ENCODE measurements at regions not wholly inside any gene's neighbourhood (a gene's known extent, or its start where the extent isn't known, plus 50 kb on each side); places are given as distances from the start of the nearest gene placed in this dataset.

DNA sequence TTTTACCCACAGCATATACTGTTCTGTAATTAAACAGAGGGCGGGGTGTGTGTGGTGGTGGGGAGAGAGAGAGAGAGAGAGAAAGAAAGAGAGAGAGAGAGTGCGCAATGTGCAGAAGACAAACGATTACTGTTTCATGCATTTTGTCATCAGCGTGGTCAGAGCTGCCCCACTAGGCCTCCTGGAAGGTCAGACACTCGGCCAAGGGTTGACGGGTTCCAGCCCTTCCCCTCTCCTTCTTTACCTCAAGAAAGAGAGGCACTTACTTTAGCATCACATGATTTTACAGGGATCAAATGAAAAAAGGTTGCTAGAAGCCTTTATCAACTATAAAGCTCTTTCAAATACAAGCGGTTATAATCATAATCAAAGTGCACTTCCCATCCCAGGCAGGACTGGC, 269.2 kb upstream of the SORL1-AS1 start:
- peaks cover 5 to 18% (median 13%) of the 10 kb centered on the region in 11 experiments; a peak in 17 of 22 replicates for H3K27me3 ChIP-seq
- H3K4me2 ChIP-seq = no peak overlapping the region
- H3K4me1 ChIP-seq = no peaks in the 10 kb centered on the region
- H3K9ac ChIP-seq = no peak overlapping the region
- H4K20me1 ChIP-seq = no peaks in the 10 kb centered on the region
- no peak overlapping the region for H3K4me3 ChIP-seq
- no peak overlapping the region for H3K27ac ChIP-seq
- H3K36me3 ChIP-seq = no peaks in the 10 kb centered on the region
- TF ChIP-seq Cebpa-rat (IDR thresholded peaks at IDR 0.05) = no peak
- H3K9me3 ChIP-seq (replicated peaks in 1 of 11) = peaks cover 9 to 18% (median 11%) of the 10 kb centered on the region in 11 experiments; a peak in 19 of 22 replicates

- Histone ChIP-seq H3K27me3 (peaks cover 5 to 18% (median 13%) of the 10 kb centered on the region in 11 experiments; a peak in 17 of 22 replicates), H4K20me1 (no peaks in the 10 kb centered on the region), H3K4me3 (no peak overlapping the region), H3K4me1 (no peaks in the 10 kb centered on the region), H3K9me3 (replicated peaks in 1 of 11) (peaks cover 9 to 18% (median 11%) of the 10 kb centered on the region in 11 experiments; a peak in 19 of 22 replicates), H3K4me2 (no peak overlapping the region), H3K27ac (no peak overlapping the region), H3K36me3 (no peaks in the 10 kb centered on the region), H3K9ac (no peak overlapping the region)
- no peak for TF ChIP-seq Cebpa-rat (IDR thresholded peaks at IDR 0.05)
Measured at GRCh38 chr11:121721448-121721847, 268.7 kb upstream of the SORL1-AS1 start.

GRCh38 chr11:121717296-121717695, 264.5 kb upstream of the SORL1-AS1 start:
- TF ChIP-seq Cebpa-rat (IDR thresholded peaks at IDR 0.05) = no peak
- Histone ChIP-seq H3K4me1 (no peaks in the 10 kb centered on the region), H3K4me3 (no peak overlapping the region), H3K9ac (no peak overlapping the region), H3K27me3 (peaks cover 0 to 5% (median 3%) of the 10 kb centered on the region in 11 experiments; a peak in 16 of 22 replicates), H3K27ac (no peak overlapping the region), H4K20me1 (no peaks in the 10 kb centered on the region), H3K4me2 (no peak overlapping the region), H3K9me3 (replicated peaks in 1 of 11) (peaks cover 4 to 12% (median 5%) of the 10 kb centered on the region in 11 experiments; a peak in 19 of 22 replicates), H3K36me3 (no peaks in the 10 kb centered on the region)

- H3K4me3 ChIP-seq = no peak overlapping the region
- H3K4me2 ChIP-seq = no peak overlapping the region
- no peaks in the 10 kb centered on the region; a peak in 1 of 22 replicates for H3K9me3 ChIP-seq (replicated peaks in 1 of 11)
- TF ChIP-seq Cebpa-rat (IDR thresholded peaks at IDR 0.05) = no peak
- H3K27me3 ChIP-seq = no peaks in the 10 kb centered on the region
- H3K27ac ChIP-seq = no peak overlapping the region
- no peaks in the 10 kb centered on the region for H4K20me1 ChIP-seq
- no peaks in the 10 kb centered on the region for H3K36me3 ChIP-seq
- H3K4me1 ChIP-seq = no peaks in the 10 kb centered on the region
- H3K9ac ChIP-seq = no peak overlapping the region
Measured at GRCh38 chr11:121716060-121716459, 263.3 kb upstream of the SORL1-AS1 start.

- Histone ChIP-seq H3K36me3 (no peaks in the 10 kb centered on the region), H3K9me3 (replicated peaks in 1 of 11) (no peaks in the 10 kb centered on the region), H3K27ac (no peak overlapping the region), H3K4me3 (no peak overlapping the region), H3K9ac (no peak overlapping the region), H3K27me3 (no peaks in the 10 kb centered on the region), H3K4me2 (no peak overlapping the region), H4K20me1 (no peaks in the 10 kb centered on the region), H3K4me1 (no peaks in the 10 kb centered on the region)
- TF ChIP-seq Cebpa-rat (IDR thresholded peaks at IDR 0.05) = no peak
Measured at GRCh38 chr11:121715405-121715804, 262.6 kb upstream of the SORL1-AS1 start.

DNA sequence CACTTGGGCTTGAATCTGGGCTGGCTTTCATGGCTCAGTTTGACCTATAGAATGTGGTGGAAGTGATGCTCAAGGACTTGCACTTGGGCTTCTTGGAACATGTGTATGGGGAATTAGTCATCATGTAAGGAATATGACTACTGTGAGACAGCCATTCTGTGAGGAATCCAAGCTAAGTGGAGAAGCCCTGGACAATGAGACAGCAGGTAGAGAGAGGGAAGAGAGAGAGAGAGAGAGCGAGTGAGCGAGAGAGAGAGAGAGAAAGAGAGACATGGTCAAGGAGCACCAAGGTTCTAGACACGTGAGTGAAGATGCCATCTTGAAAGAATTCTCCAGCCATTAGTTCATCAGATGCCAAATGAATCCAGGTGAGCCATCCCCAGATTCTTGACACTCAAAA, 261.6 kb upstream of the SORL1-AS1 start:
- no peaks in the 10 kb centered on the region for H4K20me1 ChIP-seq
- no peak overlapping the region for H3K9ac ChIP-seq
- H3K4me3 ChIP-seq = no peak overlapping the region
- H3K27me3 ChIP-seq = no peaks in the 10 kb centered on the region
- no peak overlapping the region for H3K27ac ChIP-seq
- no peak overlapping the region for H3K4me2 ChIP-seq
- H3K9me3 ChIP-seq (replicated peaks in 1 of 11) = no peaks in the 10 kb centered on the region
- TF ChIP-seq Cebpa-rat (IDR thresholded peaks at IDR 0.05) = no peak
- H3K36me3 ChIP-seq = no peaks in the 10 kb centered on the region
- no peaks in the 10 kb centered on the region for H3K4me1 ChIP-seq

GRCh38 chr11:121711939-121712338, 259.2 kb upstream of the SORL1-AS1 start:
- Histone ChIP-seq H3K27me3 (no peaks in the 10 kb centered on the region), H3K27ac (no peak overlapping the region), H3K9me3 (replicated peaks in 1 of 11) (no peaks in the 10 kb centered on the region), H4K20me1 (no peaks in the 10 kb centered on the region), H3K4me3 (no peak overlapping the region), H3K4me1 (no peaks in the 10 kb centered on the region), H3K9ac (no peak overlapping the region), H3K4me2 (no peak overlapping the region), H3K36me3 (no peaks in the 10 kb centered on the region)
- no peak for TF ChIP-seq Cebpa-rat (IDR thresholded peaks at IDR 0.05)

- no peaks in the 10 kb centered on the region for H3K9me3 ChIP-seq (replicated peaks in 1 of 11)
- no peak for TF ChIP-seq Cebpa-rat (IDR thresholded peaks at IDR 0.05)
- no peak overlapping the region for H3K27ac ChIP-seq
- H4K20me1 ChIP-seq = no peaks in the 10 kb centered on the region
- no peaks in the 10 kb centered on the region for H3K27me3 ChIP-seq
- no peak overlapping the region for H3K4me2 ChIP-seq
- H3K9ac ChIP-seq = no peak overlapping the region
- no peak overlapping the region for H3K4me3 ChIP-seq
- no peaks in the 10 kb centered on the region for H3K36me3 ChIP-seq
- H3K4me1 ChIP-seq = no peaks in the 10 kb centered on the region
Measured at GRCh38 chr11:121711236-121711635, 258.5 kb upstream of the SORL1-AS1 start.

DNA sequence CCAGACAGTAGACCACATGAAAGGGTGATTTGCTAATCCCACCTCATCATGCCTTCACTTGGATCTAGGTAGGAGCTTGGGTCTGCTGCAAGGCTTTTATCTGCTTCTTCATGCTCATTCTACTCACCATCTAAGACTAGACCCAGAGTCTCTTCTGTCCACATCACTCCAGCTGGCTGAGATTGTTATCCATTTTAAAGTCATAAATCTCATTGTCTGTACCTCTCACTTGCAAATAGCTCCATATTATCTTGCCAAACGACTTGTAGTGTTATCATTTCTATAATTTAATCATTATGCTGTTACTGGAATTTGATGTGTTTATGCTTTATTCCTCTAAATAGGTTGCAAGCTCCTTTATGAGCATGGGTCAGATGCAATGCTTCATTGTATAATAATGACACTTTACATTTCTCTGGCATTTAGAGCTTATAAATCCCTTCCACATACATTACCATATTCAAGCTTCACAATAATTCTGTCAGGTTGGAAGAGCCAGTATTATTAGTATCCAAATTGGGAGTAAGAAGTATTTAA, 254.2 kb upstream of the SORL1-AS1 start:
- no peaks in the 10 kb centered on the region for H3K27me3 ChIP-seq
- no peak for TF ChIP-seq Cebpa-rat (IDR thresholded peaks at IDR 0.05)
- H3K4me3 ChIP-seq = no peak overlapping the region
- H3K36me3 ChIP-seq = no peaks in the 10 kb centered on the region
- no peak overlapping the region for H3K27ac ChIP-seq
- H3K4me2 ChIP-seq = no peak overlapping the region
- H3K9ac ChIP-seq = no peak overlapping the region
- H3K9me3 ChIP-seq (replicated peaks in 1 of 11) = no peaks in the 10 kb centered on the region
- H3K4me1 ChIP-seq = no peaks in the 10 kb centered on the region
- H4K20me1 ChIP-seq = no peaks in the 10 kb centered on the region

DNA sequence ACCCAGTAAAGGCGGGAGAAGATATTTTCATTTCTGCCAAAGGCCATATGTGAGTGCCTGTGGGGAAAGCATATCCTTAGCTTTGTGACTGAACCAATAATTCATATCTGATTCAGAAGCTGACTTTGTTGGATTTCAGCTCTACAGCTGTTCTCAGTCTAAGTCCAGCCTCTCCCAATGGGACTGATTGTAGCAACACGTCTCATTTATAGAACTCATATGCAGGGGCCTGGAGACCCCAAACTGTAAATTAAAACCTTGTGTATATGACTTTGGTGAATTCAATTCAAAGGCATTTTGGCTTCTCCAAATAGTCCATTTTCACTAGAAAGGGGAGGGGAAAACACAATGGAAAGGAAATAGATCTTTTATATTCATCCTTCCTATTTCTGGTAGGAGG, 250.4 kb upstream of the SORL1-AS1 start:
- no peak overlapping the region for H3K4me3 ChIP-seq
- no peak overlapping the region for H3K27ac ChIP-seq
- H3K4me2 ChIP-seq = no peak overlapping the region
- H3K9ac ChIP-seq = no peak overlapping the region
- H3K36me3 ChIP-seq = no peaks in the 10 kb centered on the region
- H3K4me1 ChIP-seq = no peaks in the 10 kb centered on the region
- H4K20me1 ChIP-seq = no peaks in the 10 kb centered on the region
- no peak for TF ChIP-seq Cebpa-rat (IDR thresholded peaks at IDR 0.05)
- H3K27me3 ChIP-seq = no peaks in the 10 kb centered on the region
- H3K9me3 ChIP-seq (replicated peaks in 1 of 11) = no peaks in the 10 kb centered on the region

All from BLaER1 treated with 17β-estradiol and CSF1 and Interleukin-3, amounts not matched to agents 10 nM and 100 nM (cell line).